Skeletal muscle tissue (tissue), 3 donors: ENCODE measurements at regions not wholly inside any gene's neighbourhood (a gene's known extent, or its start where the extent isn't known, plus 50 kb on each side); places are given as distances from the start of the nearest gene placed in this dataset.

Experiments used
- H3K27ac ChIP-seq: one replicate; pipeline ENCODE4 v1.7.0; 2013; ENCODE audit warnings: mild to moderate bottlenecking, low read depth, low read length, inconsistent platforms
- H3K27me3 ChIP-seq, 3 donors: one replicate each; pipeline ENCODE4 v1.7.0; 2013; ENCODE audit warnings: low read length in 3 of 3; ENCODE audit not compliant: control insufficient read depth in 3 of 3, insufficient read depth in 3 of 3
- H3K36me3 ChIP-seq, 3 donors: one replicate each; pipeline ENCODE4 v1.7.0; 2013; ENCODE audit warnings: low read length in 3 of 3; ENCODE audit not compliant: control insufficient read depth in 3 of 3, insufficient read depth in 3 of 3
- H3K4me1 ChIP-seq, 3 donors: one replicate each; pipeline ENCODE4 v1.7.0; 2013; ENCODE audit warnings: low read length in 3 of 3, mild to moderate bottlenecking in 3 of 3; ENCODE audit not compliant: control insufficient read depth in 3 of 3, insufficient read depth in 3 of 3
- H3K4me3 ChIP-seq, 3 donors: one replicate each; pipeline ENCODE4 v1.7.0; 2013; ENCODE audit warnings: low read length in 3 of 3
- H3K9ac ChIP-seq, 3 donors: one replicate each; pipeline ENCODE4 v1.7.0; 2013; ENCODE audit warnings: low read length in 3 of 3, mild to moderate bottlenecking in 3 of 3, moderate library complexity in 2 of 3, low read depth in 1 of 3
- H3K9me3 ChIP-seq, 3 donors: one replicate each; pipeline ENCODE4 v1.7.0; 2013; ENCODE audit warnings: low read length in 3 of 3; ENCODE audit not compliant: control insufficient read depth in 3 of 3
- donor health status: Osteomylitis.

- Histone ChIP-seq H3K4me1 (no peaks in the 10 kb centered on the region), H3K27me3 (no peaks in the 10 kb centered on the region), H3K9me3 (no peaks in the 10 kb centered on the region), H3K9ac (no peak overlapping the region), H3K36me3 (peaks cover 0 to 12% (median 9%) of the 10 kb centered on the region in 3 donors), H3K4me3 (no peak overlapping the region), H3K27ac (no peak overlapping the region)
These were observed 51.1 kb upstream of the NUDT6 start for GRCh38 chr4:122973465-122973864.

- Histone ChIP-seq H3K36me3 (peaks cover 4 to 27% (median 17%) of the 10 kb centered on the region in 3 donors), H3K9me3 (no peaks in the 10 kb centered on the region), H3K4me3 (no peak overlapping the region), H3K27ac (no peak overlapping the region), H3K9ac (no peak overlapping the region), H3K4me1 (no peaks in the 10 kb centered on the region), H3K27me3 (no peaks in the 10 kb centered on the region)
These were observed 53.7 kb upstream of the NUDT6 start for GRCh38 chr4:122976111-122976510.

- Histone ChIP-seq H3K27me3 (no peaks in the 10 kb centered on the region), H3K4me1 (no peaks in the 10 kb centered on the region), H3K4me3 (no peak overlapping the region), H3K9ac (no peak overlapping the region), H3K27ac (no peak overlapping the region), H3K36me3 (peaks cover 4 to 27% (median 17%) of the 10 kb centered on the region in 3 donors), H3K9me3 (no peaks in the 10 kb centered on the region)
These were observed 54.7 kb upstream of the NUDT6 start for GRCh38 chr4:122977103-122977502.

GRCh38 chr4:122978109-122978508 is 55.7 kb upstream of the NUDT6 start:
- no peaks in the 10 kb centered on the region for H3K4me1 ChIP-seq
- H3K27me3 ChIP-seq = no peaks in the 10 kb centered on the region
- no peak overlapping the region for H3K4me3 ChIP-seq
- no peak overlapping the region for H3K9ac ChIP-seq
- no peaks in the 10 kb centered on the region for H3K9me3 ChIP-seq
- peaks cover 4 to 27% (median 17%) of the 10 kb centered on the region in 3 donors for H3K36me3 ChIP-seq
- H3K27ac ChIP-seq = no peak overlapping the region

GRCh38 chr4:122978789-122979188 is 56.4 kb upstream of the NUDT6 start:
- Histone ChIP-seq H3K27ac (no peak overlapping the region), H3K4me1 (no peaks in the 10 kb centered on the region), H3K9me3 (no peaks in the 10 kb centered on the region), H3K36me3 (peaks cover 4 to 27% (median 17%) of the 10 kb centered on the region in 3 donors), H3K9ac (no peak overlapping the region), H3K4me3 (no peak overlapping the region), H3K27me3 (no peaks in the 10 kb centered on the region)

GRCh38 chr4:122980860-122981259 is 58.5 kb upstream of the NUDT6 start:
- peaks cover 4 to 27% (median 17%) of the 10 kb centered on the region in 3 donors for H3K36me3 ChIP-seq
- H3K4me3 ChIP-seq = no peak overlapping the region
- no peaks in the 10 kb centered on the region for H3K27me3 ChIP-seq

GRCh38 chr4:122988696-122989095 is 66.3 kb upstream of the NUDT6 start:
- H3K9ac ChIP-seq = no peak overlapping the region
- no peaks in the 10 kb centered on the region for H3K4me1 ChIP-seq
- peaks cover 0 to 7% (median 0%) of the 10 kb centered on the region in 3 donors for H3K9me3 ChIP-seq
- H3K27ac ChIP-seq = no peak overlapping the region
- H3K27me3 ChIP-seq = no peaks in the 10 kb centered on the region
- H3K4me3 ChIP-seq = no peak overlapping the region
- H3K36me3 ChIP-seq = peaks cover 0 to 3% (median 0%) of the 10 kb centered on the region in 3 donors

More at GRCh38 chr4:122980860-122981259, 58.5 kb upstream of the NUDT6 start:
- Histone ChIP-seq H3K9ac (no peak overlapping the region), H3K27ac (no peak overlapping the region), H3K9me3 (no peaks in the 10 kb centered on the region), H3K4me1 (no peaks in the 10 kb centered on the region)

- H3K27me3 ChIP-seq = no peaks in the 10 kb centered on the region
- H3K9me3 ChIP-seq = peaks cover 0 to 7% (median 0%) of the 10 kb centered on the region in 3 donors
- H3K27ac ChIP-seq = no peak overlapping the region
- H3K4me3 ChIP-seq = no peak overlapping the region
- no peaks in the 10 kb centered on the region for H3K4me1 ChIP-seq
- no peak overlapping the region for H3K9ac ChIP-seq
- peaks cover 0 to 3% (median 0%) of the 10 kb centered on the region in 3 donors for H3K36me3 ChIP-seq
These were observed 68.5 kb upstream of the NUDT6 start for GRCh38 chr4:122990891-122991290.

- Histone ChIP-seq H3K4me3 (no peak overlapping the region), H3K27me3 (no peaks in the 10 kb centered on the region), H3K9ac (no peak overlapping the region), H3K4me1 (no peaks in the 10 kb centered on the region), H3K9me3 (peaks cover 0 to 7% (median 0%) of the 10 kb centered on the region in 3 donors), H3K27ac (no peak overlapping the region), H3K36me3 (peaks cover 0 to 3% (median 0%) of the 10 kb centered on the region in 3 donors)
These were observed 69.7 kb upstream of the NUDT6 start for GRCh38 chr4:122992057-122992456.

GRCh38 chr4:122992641-122993040 is 70.2 kb upstream of the NUDT6 start:
- Histone ChIP-seq H3K27me3 (no peaks in the 10 kb centered on the region), H3K36me3 (peaks cover 0 to 3% (median 0%) of the 10 kb centered on the region in 3 donors), H3K4me3 (no peak overlapping the region), H3K4me1 (no peaks in the 10 kb centered on the region), H3K27ac (no peak overlapping the region), H3K9ac (no peak overlapping the region), H3K9me3 (peaks cover 0 to 7% (median 0%) of the 10 kb centered on the region in 3 donors)
